GM12892 (cell line): ENCODE measurements at regions not wholly inside any gene's neighbourhood (a gene's known extent, or its start where the extent isn't known, plus 50 kb on each side); places are given as distances from the start of the nearest gene placed in this dataset.
"Not testable (repeated sequence)": the region's sequence is repeated elsewhere in the genome, so short reads cannot be mapped to it uniquely, and the experiment has no call there.

Source experiments
- DNase-seq: peaks from one replicate; pipeline ENCODE4 v3.0.0; 2011; ENCODE audit not compliant: insufficient read length
- FAIRE-seq: peaks from 2 replicates; lab custom pipeline; 2011; peaks lifted over from hg19 to GRCh38; lab: Jason Lieb, UNC
- POLR2A ChIP-seq: IDR thresholded peaks from 2 replicates; pipeline ENCODE4 v1.6.1; 2011; ENCODE audit warnings: low read depth, low read length, control low read depth
- POLR2AphosphoS5 ChIP-seq: IDR thresholded peaks from 2 replicates; pipeline ENCODE4 v1.6.1; 2011; ENCODE audit warnings: low read depth, low read length, control low read depth
- TAF1 ChIP-seq: IDR thresholded peaks from 2 replicates; pipeline ENCODE4 v1.6.1; 2011; ENCODE audit warnings: low read depth, mild to moderate bottlenecking, control low read depth, low read length, borderline replicate concordance

GRCh38 chr7:51376420-51377092 lies 59.9 kb upstream of the COBL start:
- DNase-seq, result no peak
- no peak for FAIRE-seq
- TF ChIP-seq TAF1 (no peak), POLR2AphosphoS5 (no peak), POLR2A (no peak)

GRCh38 chr7:51374936-51375335 lies 58.3 kb upstream of the COBL start:
- DNase-seq, result no peak
- FAIRE-seq, result no peak
- TF ChIP-seq POLR2A (no peak), POLR2AphosphoS5 (no peak), TAF1 (no peak)

GRCh38 chr7:51373607-51374006 lies 57.0 kb upstream of the COBL start:
- not testable (repeated sequence) for FAIRE-seq, DNase-seq

- peak; percentile 51 for FAIRE-seq
- no peak for DNase-seq
- no peak for TF ChIP-seq POLR2A
- no peak for TF ChIP-seq TAF1
- TF ChIP-seq POLR2AphosphoS5, result no peak
Observed at GRCh38 chr7:51369746-51370145, 53.1 kb upstream of the COBL start.

GRCh38 chr7:51369228-51369627 lies 52.6 kb upstream of the COBL start:
- DNase-seq, FAIRE-seq: not testable (repeated sequence)

- TF ChIP-seq POLR2A (no peak), TAF1 (no peak), POLR2AphosphoS5 (no peak)
- DNase-seq (no peak), FAIRE-seq (no peak)
Observed at GRCh38 chr7:51368334-51368733, 51.7 kb upstream of the COBL start.

- FAIRE-seq, result no peak
- DNase-seq, result no peak
- TF ChIP-seq POLR2A, result no peak
- no peak for TF ChIP-seq TAF1
- TF ChIP-seq POLR2AphosphoS5, result no peak
Observed at GRCh38 chr7:51367614-51367968, 51.0 kb upstream of the COBL start.

- TF ChIP-seq TAF1, result no peak
- DNase-seq (no peak), FAIRE-seq (peak; percentile 71)
Observed at GRCh38 chr7:51366930-51367613, 50.5 kb upstream of the COBL start.
